ENCODE measurements at regions not wholly inside any gene's neighbourhood (a gene's known extent, or its start where the extent isn't known, plus 50 kb on each side); places are given as distances from the start of the nearest gene placed in this dataset.

DNA sequence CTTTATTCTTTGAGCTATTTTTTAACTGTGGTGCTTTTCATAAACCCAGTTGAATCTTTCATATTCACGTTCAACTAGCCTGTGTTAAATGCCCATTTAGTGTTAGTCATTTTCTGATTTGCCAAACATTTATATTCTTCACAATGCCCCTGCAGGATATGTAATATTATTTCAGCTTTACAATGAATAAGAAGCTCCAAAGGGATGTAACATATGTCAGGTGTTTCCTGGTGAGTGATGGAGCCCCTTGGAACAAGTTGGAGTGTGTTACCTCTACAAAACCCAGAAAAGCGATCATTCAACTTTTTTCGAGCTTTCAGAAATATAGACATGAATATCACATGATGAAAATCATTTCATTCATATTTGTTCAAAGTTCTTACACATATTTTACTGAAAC lies 471.0 kb upstream of the CDH2 start:
- POLR2A ChIA-PET: no interaction called here
- no peaks in the 10 kb centered on the region for H3K36me3 Mint-ChIP-seq (ENCODE audit: low read depth)
- CTCF ChIA-PET: no interaction called here
- no peak overlapping the region for H3K4me3 Mint-ChIP-seq
- ATAC-seq (ENCODE audit: low read depth) (no peak), DNase-seq (no peak)
- H3K4me1 Mint-ChIP-seq: no peaks in the 10 kb centered on the region
- intact Hi-C loops (cut with micrococcal nuclease): no loop called here
- peaks cover 12% of the 10 kb centered on the region for H3K9me3 Mint-ChIP-seq
- TF ChIP-seq, protein P1, sequence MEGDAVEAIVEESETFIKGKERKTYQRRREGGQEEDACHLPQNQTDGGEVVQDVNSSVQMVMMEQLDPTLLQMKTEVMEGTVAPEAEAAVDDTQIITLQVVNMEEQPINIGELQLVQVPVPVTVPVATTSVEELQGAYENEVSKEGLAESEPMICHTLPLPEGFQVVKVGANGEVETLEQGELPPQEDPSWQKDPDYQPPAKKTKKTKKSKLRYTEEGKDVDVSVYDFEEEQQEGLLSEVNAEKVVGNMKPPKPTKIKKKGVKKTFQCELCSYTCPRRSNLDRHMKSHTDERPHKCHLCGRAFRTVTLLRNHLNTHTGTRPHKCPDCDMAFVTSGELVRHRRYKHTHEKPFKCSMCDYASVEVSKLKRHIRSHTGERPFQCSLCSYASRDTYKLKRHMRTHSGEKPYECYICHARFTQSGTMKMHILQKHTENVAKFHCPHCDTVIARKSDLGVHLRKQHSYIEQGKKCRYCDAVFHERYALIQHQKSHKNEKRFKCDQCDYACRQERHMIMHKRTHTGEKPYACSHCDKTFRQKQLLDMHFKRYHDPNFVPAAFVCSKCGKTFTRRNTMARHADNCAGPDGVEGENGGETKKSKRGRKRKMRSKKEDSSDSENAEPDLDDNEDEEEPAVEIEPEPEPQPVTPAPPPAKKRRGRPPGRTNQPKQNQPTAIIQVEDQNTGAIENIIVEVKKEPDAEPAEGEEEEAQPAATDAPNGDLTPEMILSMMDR (IDR thresholded peaks at IDR 0.05): no peak
- no peaks in the 10 kb centered on the region for H3K27me3 Mint-ChIP-seq
- no peak overlapping the region for H3K27ac Mint-ChIP-seq

DNA sequence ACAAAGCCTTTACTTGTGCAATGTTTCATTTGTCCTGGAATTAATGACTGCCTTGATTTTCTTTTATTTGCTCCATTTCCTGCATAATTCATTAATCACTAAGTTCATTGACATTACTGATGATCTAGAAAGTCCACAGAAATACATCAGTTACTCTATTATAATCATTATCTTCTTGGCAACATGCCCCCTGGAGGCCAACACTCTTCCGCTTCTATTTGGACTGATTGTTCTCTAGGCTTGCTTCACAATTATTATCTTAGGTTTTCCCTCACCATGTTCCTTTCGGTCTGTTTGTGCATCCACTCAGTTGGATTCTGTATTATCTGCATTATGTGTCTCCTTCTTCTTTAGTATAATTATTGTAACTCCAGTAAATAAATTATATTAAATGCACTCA lies 461.0 kb upstream of the CDH2 start:
- POLR2A ChIA-PET: no interaction called here
- intact Hi-C loops (cut with micrococcal nuclease): no loop called here
- H3K4me3 Mint-ChIP-seq: no peak overlapping the region
- ATAC-seq (ENCODE audit: low read depth) (no peak), DNase-seq (no peak)
- no peaks in the 10 kb centered on the region for H3K4me1 Mint-ChIP-seq
- H3K27me3 Mint-ChIP-seq: no peaks in the 10 kb centered on the region
- no peaks in the 10 kb centered on the region for H3K36me3 Mint-ChIP-seq (ENCODE audit: low read depth)
- TF ChIP-seq, protein P1 (IDR thresholded peaks at IDR 0.05): no peak
- peaks cover 11% of the 10 kb centered on the region for H3K9me3 Mint-ChIP-seq
- H3K27ac Mint-ChIP-seq: no peak overlapping the region
- CTCF ChIA-PET: no interaction called here

DNA sequence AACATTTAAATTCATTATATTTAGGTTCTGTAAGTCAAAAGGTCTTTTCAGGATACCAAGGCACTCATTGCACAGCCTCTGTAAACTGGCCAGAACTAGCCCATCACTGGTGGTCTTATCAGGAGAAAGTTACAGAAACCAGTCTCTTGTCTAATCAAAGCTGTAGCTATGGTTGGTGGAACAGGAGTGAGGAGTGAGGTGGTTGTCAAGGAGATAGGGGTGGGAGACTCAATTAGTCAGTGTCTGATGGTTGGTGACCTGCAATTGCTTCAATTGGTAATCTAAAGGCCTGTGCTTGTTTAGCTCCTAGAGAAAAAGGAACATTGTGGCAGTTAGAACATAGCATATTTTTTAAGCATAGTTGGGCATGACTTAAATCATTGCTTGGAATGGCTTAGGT lies 458.6 kb upstream of the CDH2 start:
- Mint-ChIP-seq H3K27ac (no peak overlapping the region), H3K36me3 (ENCODE audit: low read depth) (no peaks in the 10 kb centered on the region), H3K4me1 (no peaks in the 10 kb centered on the region), H3K4me3 (no peak overlapping the region), H3K27me3 (no peaks in the 10 kb centered on the region), H3K9me3 (peaks cover 9% of the 10 kb centered on the region)
- no peak for DNase-seq
- TF ChIP-seq, protein P1 (IDR thresholded peaks at IDR 0.05): no peak
- POLR2A ChIA-PET: no interaction called here
- ATAC-seq (ENCODE audit: low read depth): no peak
- CTCF ChIA-PET: no interaction called here
- intact Hi-C loops (cut with micrococcal nuclease): no loop called here

DNA sequence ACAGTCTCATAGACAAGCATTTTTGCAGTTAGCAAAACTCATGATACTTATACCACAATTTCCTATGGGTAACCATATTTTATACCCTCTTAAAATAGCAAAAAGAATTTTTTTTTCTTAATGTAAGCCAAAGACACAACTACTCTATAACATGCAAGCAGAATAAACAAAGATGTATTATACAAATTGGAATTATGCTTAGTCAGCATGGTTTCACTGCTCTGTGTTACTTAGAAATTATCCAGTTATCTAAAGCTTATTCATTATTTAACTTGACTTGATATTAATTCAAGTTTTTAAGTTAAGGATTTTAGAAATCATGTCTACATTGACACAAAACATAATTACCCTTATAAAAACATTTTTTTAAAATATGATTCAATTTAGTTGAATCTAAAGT lies 449.8 kb upstream of the CDH2 start:
- ATAC-seq (ENCODE audit: low read depth): no peak
- H3K27ac Mint-ChIP-seq: no peak overlapping the region
- H3K27me3 Mint-ChIP-seq: no peaks in the 10 kb centered on the region
- no peaks in the 10 kb centered on the region for H3K36me3 Mint-ChIP-seq (ENCODE audit: low read depth)
- peaks cover 4% of the 10 kb centered on the region for H3K9me3 Mint-ChIP-seq
- no peaks in the 10 kb centered on the region for H3K4me1 Mint-ChIP-seq
- TF ChIP-seq, protein P1 (IDR thresholded peaks at IDR 0.05): no peak
- no peak overlapping the region for H3K4me3 Mint-ChIP-seq
- ChIA-PET CTCF (no interaction called here), POLR2A (no interaction called here)
- no peak for DNase-seq
- intact Hi-C loops (cut with micrococcal nuclease): no loop called here

DNA sequence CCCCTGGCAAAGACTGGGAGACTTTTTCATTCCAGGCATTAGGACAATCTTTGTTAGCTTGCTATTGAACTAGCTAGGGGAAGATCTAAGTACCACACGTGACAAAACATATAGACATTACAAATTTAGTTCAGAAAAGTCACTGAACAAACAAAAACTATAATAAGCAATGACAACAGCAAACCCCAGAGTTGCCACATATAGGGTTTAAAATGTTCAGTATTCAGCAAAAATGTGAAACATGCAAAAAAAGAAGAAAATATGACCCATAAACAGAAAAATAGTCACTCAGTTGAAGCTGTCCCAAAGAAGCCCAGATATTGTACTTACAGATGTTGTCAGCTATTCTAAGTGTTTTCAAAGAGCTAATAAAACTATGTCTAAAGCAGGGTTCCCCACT lies 431.1 kb upstream of the CDH2 start:
- ChIA-PET POLR2A (no interaction called here), CTCF (no interaction called here)
- no peak for ATAC-seq (ENCODE audit: low read depth)
- no peak overlapping the region for H3K4me3 Mint-ChIP-seq
- DNase-seq: no peak
- TF ChIP-seq, protein P1 (IDR thresholded peaks at IDR 0.05): no peak
- H3K36me3 Mint-ChIP-seq (ENCODE audit: low read depth): no peaks in the 10 kb centered on the region
- peaks cover 1% of the 10 kb centered on the region for H3K9me3 Mint-ChIP-seq
- H3K4me1 Mint-ChIP-seq: no peaks in the 10 kb centered on the region
- intact Hi-C loops (cut with micrococcal nuclease): no loop called here
- H3K27me3 Mint-ChIP-seq: no peaks in the 10 kb centered on the region
- H3K27ac Mint-ChIP-seq: no peak overlapping the region
